GM12872 (cell line): ENCODE measurements at regions not wholly inside any gene's neighbourhood (a gene's known extent, or its start where the extent isn't known, plus 50 kb on each side); places are given as distances from the start of the nearest gene placed in this dataset.

Experiments
- TF ChIP-seq, protein P1 (sequence below): IDR thresholded peaks from 3 replicates; pipeline ENCODE4 v1.5.1; 2011; ENCODE audit warnings: low read depth, mild to moderate bottlenecking, low read length, moderate library complexity; ENCODE audit not compliant: insufficient read depth

GRCh38 chr10:61565819-61566560 lies 96.7 kb upstream of the CABCOCO1 start:
- TF ChIP-seq, protein P1, sequence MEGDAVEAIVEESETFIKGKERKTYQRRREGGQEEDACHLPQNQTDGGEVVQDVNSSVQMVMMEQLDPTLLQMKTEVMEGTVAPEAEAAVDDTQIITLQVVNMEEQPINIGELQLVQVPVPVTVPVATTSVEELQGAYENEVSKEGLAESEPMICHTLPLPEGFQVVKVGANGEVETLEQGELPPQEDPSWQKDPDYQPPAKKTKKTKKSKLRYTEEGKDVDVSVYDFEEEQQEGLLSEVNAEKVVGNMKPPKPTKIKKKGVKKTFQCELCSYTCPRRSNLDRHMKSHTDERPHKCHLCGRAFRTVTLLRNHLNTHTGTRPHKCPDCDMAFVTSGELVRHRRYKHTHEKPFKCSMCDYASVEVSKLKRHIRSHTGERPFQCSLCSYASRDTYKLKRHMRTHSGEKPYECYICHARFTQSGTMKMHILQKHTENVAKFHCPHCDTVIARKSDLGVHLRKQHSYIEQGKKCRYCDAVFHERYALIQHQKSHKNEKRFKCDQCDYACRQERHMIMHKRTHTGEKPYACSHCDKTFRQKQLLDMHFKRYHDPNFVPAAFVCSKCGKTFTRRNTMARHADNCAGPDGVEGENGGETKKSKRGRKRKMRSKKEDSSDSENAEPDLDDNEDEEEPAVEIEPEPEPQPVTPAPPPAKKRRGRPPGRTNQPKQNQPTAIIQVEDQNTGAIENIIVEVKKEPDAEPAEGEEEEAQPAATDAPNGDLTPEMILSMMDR = no peak

- TF ChIP-seq, protein P1 = no peak
These were observed 98.3 kb upstream of the CABCOCO1 start for GRCh38 chr10:61564444-61564843.

DNA sequence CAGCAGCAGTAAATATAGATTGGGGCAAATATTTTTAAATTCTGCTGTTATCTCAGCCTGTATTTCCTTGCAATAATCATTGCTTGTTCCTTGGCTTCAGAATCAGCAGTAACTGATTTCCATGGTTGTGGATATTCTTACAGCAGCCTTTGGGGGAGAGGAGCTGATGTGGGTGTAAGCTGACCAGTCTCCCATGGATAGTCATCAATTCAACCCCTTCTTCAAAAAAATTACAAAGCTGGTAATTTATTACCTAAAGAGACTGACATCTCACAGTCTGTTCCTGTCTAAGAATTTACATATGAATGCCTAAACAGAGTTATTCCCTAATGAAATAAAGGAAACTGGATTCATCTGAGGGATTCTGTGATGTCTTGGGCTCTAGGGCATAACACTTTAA lies 103.1 kb upstream of the CABCOCO1 start:
- TF ChIP-seq, protein P1 = no peak

GRCh38 chr10:61558188-61558587 lies 104.5 kb upstream of the CABCOCO1 start:
- TF ChIP-seq, protein P1 = no peak

DNA sequence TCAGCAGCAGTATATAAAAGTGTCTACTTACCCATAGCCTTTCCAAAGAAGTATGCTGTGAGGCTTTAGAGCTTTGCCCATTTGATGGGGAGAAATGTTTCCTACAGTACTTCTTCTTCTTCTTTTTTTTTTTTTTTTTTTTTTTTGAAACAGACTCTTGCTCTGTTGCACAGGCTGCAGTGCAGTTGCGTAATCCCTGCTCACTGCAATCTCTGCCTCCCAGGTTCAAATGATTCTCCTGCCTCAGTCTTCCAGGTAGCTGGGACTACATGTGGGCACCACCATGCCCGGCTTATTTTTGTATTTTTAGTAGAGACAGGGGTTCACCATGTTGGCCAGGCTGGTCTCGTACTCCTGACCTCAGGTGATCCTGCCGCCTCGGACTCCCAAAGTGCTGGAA lies 101.7 kb upstream of the TMEM26 start:
- TF ChIP-seq, protein P1 = no peak

- TF ChIP-seq, protein P1 = no peak
These were observed 96.7 kb upstream of the TMEM26 start for GRCh38 chr10:61549861-61550260.

DNA sequence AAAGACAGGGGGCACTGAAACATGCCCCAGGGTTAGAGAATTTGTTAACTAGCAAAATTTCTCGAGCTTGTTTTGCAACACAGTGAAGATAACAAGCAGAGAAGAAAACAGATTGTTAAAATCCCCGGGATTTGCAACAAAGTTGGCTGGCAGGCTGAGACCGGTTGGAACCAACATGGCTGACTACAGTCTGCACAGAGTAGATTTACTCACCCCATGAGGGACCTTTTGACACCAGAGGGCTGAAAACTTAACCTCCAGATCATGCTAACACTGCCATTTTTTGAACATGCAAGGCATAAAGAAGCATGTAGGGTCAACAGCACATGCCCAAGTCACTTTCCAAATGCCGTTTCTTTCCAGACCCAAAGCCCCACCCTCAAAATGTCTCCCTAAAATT lies 95.2 kb upstream of the TMEM26 start:
- TF ChIP-seq, protein P1 = no peak
